H1 (cell line): ENCODE measurements at regions not wholly inside any gene's neighbourhood (a gene's known extent, or its start where the extent isn't known, plus 50 kb on each side); places are given as distances from the start of the nearest gene placed in this dataset.

Source experiments
- CTCF ChIA-PET: fragments of 300-600 bp; sonication (Branson Sonifier 250); formaldehyde crosslinking; loops from one replicate; lab custom pipeline; 2021; ENCODE audit not compliant: partially characterized antibody; lab: Charles Lee
- POLR2A ChIA-PET: fragments of 300-600 bp; sonication (Branson Sonifier 250); formaldehyde crosslinking; loops from one replicate; lab custom pipeline; 2021; ENCODE audit warnings: inconsistent platforms; ENCODE audit not compliant: partially characterized antibody; lab: Charles Lee
- DNase-seq, 2 experiments: peaks; one replicate each; pipeline versions ENCODE4 v3.0.0 to v3.0.0-alpha.2; 2010 to 2022; ENCODE audit warnings: low spot score in 2 of 2, low read depth in 1 of 2, mixed read lengths in 1 of 2
- FAIRE-seq: peaks from 2 replicates; lab custom pipeline; 2011; peaks lifted over from hg19 to GRCh38; lab: Jason Lieb, UNC
- H2AFZ ChIP-seq: 2 replicates; pipeline ENCODE4 v1.8.1; 2012; ENCODE audit warnings: low read length, inconsistent platforms
- H2AK5ac ChIP-seq: 2 replicates; pipeline ENCODE4 v1.6.1; 2013; ENCODE audit warnings: low read depth, low read length
- H2BK120ac ChIP-seq: replicated peaks from 2 replicates; pipeline ENCODE3; 2013; ENCODE audit warnings: low read depth, low read length, inconsistent platforms
- H2BK12ac ChIP-seq: 2 replicates; pipeline ENCODE4 v1.6.1; 2013; ENCODE audit warnings: low read depth, low read length
- H2BK15ac ChIP-seq: 2 replicates; pipeline ENCODE4 v1.6.1; 2013; ENCODE audit warnings: low read length
- H2BK20ac ChIP-seq: 2 replicates; pipeline ENCODE4 v1.6.1; 2013; ENCODE audit warnings: low read length
- H2BK5ac ChIP-seq: 2 replicates; pipeline ENCODE4 v1.6.1; 2013; ENCODE audit warnings: low read depth, low read length
- H3K14ac ChIP-seq: 2 replicates; pipeline ENCODE4 v1.6.1; 2013; ENCODE audit warnings: inconsistent platforms; ENCODE audit not compliant: insufficient read length
- H3K18ac ChIP-seq: 2 replicates; pipeline ENCODE4 v1.6.1; 2013; ENCODE audit warnings: low read length; ENCODE audit errors: extremely low read depth
- H3K23ac ChIP-seq: 2 replicates; pipeline ENCODE4 v1.6.1; 2013; ENCODE audit warnings: inconsistent platforms; ENCODE audit not compliant: insufficient read length
- H3K23me2 ChIP-seq: 2 replicates; pipeline ENCODE4 v1.6.1; 2013; ENCODE audit warnings: low read depth, low read length
- H3K27ac ChIP-seq: 2 replicates; pipeline ENCODE4 v1.6.1; 2011; ENCODE audit warnings: low read depth, low read length, inconsistent platforms
- H3K27me3 ChIP-seq, 4 experiments: replicated peaks in 1 of 4; 1 replicate in 1 of 4; 2 replicates in 3 of 4; pipeline versions ENCODE4 v1.6.1 to v1.8.1; 2011 to 2013; ENCODE audit warnings: low read length in 3 of 4, mild to moderate bottlenecking in 3 of 4, inconsistent platforms in 2 of 4, mixed read lengths in 2 of 4, moderate library complexity in 1 of 4; ENCODE audit not compliant: control insufficient read depth in 3 of 4, insufficient read depth in 3 of 4; ENCODE audit errors: extremely low read depth in 1 of 4
- H3K36me3 ChIP-seq, 4 experiments: 2 replicates each; pipeline versions ENCODE4 v1.6.1 to v1.8.1; 2011 to 2013; ENCODE audit warnings: mild to moderate bottlenecking in 4 of 4, low read length in 3 of 4, moderate library complexity in 2 of 4, control low read depth in 1 of 4, inconsistent platforms in 1 of 4; ENCODE audit not compliant: insufficient read depth in 4 of 4, control insufficient read depth in 2 of 4
- H3K4ac ChIP-seq: replicated peaks from 2 replicates; pipeline ENCODE3; 2013; ENCODE audit warnings: low read length, low read depth, mixed read lengths, inconsistent platforms; ENCODE audit not compliant: insufficient read length
- H3K4me1 ChIP-seq, 4 experiments: replicated peaks in 1 of 4; 1 replicate in 1 of 4; 2 replicates in 3 of 4; pipeline versions ENCODE4 v1.6.1 to v1.8.1; 2011 to 2013; ENCODE audit warnings: low read length in 3 of 4, inconsistent platforms in 2 of 4, mixed read lengths in 1 of 4; ENCODE audit not compliant: insufficient read depth in 4 of 4, control insufficient read depth in 3 of 4
- H3K4me2 ChIP-seq, 2 experiments: 2 replicates each; pipeline versions ENCODE4 v1.6.1 to v1.8.1; 2011 to 2013; ENCODE audit warnings: low read depth in 2 of 2, low read length in 2 of 2, control low read depth in 1 of 2, inconsistent platforms in 1 of 2, mild to moderate bottlenecking in 1 of 2; ENCODE audit not compliant: insufficient read depth in 1 of 2
- H3K4me3 ChIP-seq, 4 experiments: fragments of 200-600, 300-600 bp in 1 of 4; sonication (generic), shearing (Covaris generic), sonication (Bioruptor Twin) in 1 of 4; 2 replicates each; pipeline versions ENCODE4 v1.5.1 to v1.8.1; 2011 to 2016; ENCODE audit warnings: low read length in 4 of 4, low read depth in 3 of 4, control low read depth in 2 of 4, inconsistent platforms in 2 of 4, mild to moderate bottlenecking in 2 of 4, mixed read lengths in 1 of 4, moderate library complexity in 1 of 4; ENCODE audit not compliant: insufficient read depth in 2 of 4; ENCODE audit errors: extremely low read depth in 1 of 4
- H3K56ac ChIP-seq: replicated peaks from 2 replicates; pipeline ENCODE3; 2013; ENCODE audit warnings: low read depth, mild to moderate bottlenecking, mixed read lengths, low read length, inconsistent platforms; ENCODE audit not compliant: insufficient read length
- H3K79me1 ChIP-seq: 2 replicates; pipeline ENCODE4 v1.6.1; 2013; ENCODE audit warnings: low read depth, low read length, control low read depth
- H3K79me2 ChIP-seq, 2 experiments: 2 replicates each; pipeline versions ENCODE4 v1.6.1 to v1.8.1; 2012 to 2013; ENCODE audit warnings: low read length in 2 of 2, mild to moderate bottlenecking in 2 of 2, inconsistent platforms in 1 of 2; ENCODE audit not compliant: insufficient read depth in 2 of 2, control insufficient read depth in 1 of 2
- H3K9ac ChIP-seq, 4 experiments: replicated peaks in 1 of 4; 1 replicate in 1 of 4; 2 replicates in 3 of 4; pipeline versions ENCODE4 v1.6.1 to v1.8.1; 2011 to 2013; ENCODE audit warnings: low read depth in 3 of 4, low read length in 3 of 4, control low read depth in 2 of 4, mild to moderate bottlenecking in 2 of 4, moderate library complexity in 2 of 4, inconsistent platforms in 1 of 4; ENCODE audit errors: extremely low read depth in 1 of 4
- H3K9me3 ChIP-seq, 2 experiments: 2 replicates each; pipeline versions ENCODE4 v1.6.1 to v1.8.1; 2012 to 2013; ENCODE audit warnings: mild to moderate bottlenecking in 2 of 2, moderate library complexity in 2 of 2, control low read depth in 1 of 2, inconsistent platforms in 1 of 2, low read depth in 1 of 2, low read length in 1 of 2, mixed read lengths in 1 of 2; ENCODE audit not compliant: insufficient read depth in 2 of 2
- H4K20me1 ChIP-seq, 2 experiments: replicated peaks in 1 of 2; 2 replicates each; pipeline versions ENCODE3 to v1.8.1; 2011 to 2013; ENCODE audit warnings: inconsistent platforms in 2 of 2, low read length in 2 of 2, mild to moderate bottlenecking in 1 of 2; ENCODE audit not compliant: insufficient read depth in 2 of 2, control insufficient read depth in 1 of 2
- H4K5ac ChIP-seq: 2 replicates; pipeline ENCODE4 v1.6.1; 2013; ENCODE audit warnings: low read length, low read depth, mixed read lengths, inconsistent platforms; ENCODE audit not compliant: insufficient read length
- H4K8ac ChIP-seq: 2 replicates; pipeline ENCODE4 v1.8.0; 2013; ENCODE audit warnings: mild to moderate bottlenecking, moderate library complexity, low read length, inconsistent platforms; ENCODE audit not compliant: insufficient read depth; ENCODE audit errors: extremely low read depth
- H4K91ac ChIP-seq: replicated peaks from 2 replicates; pipeline ENCODE3; 2013; ENCODE audit warnings: low read length, mixed read lengths, inconsistent platforms; ENCODE audit not compliant: insufficient read length
- ASH2L ChIP-seq: fragments of 200-600, 300-600 bp; sonication (generic); IDR thresholded peaks from one replicate; pipeline ENCODE4 v1.7.1; 2017; ENCODE audit warnings: low read length
- RFX5 ChIP-seq: IDR thresholded peaks from 2 replicates; pipeline ENCODE4 v1.6.1; 2011; ENCODE audit warnings: low read depth, low read length, improper control_type of control experiment, borderline replicate concordance
- WGBS, 2 experiments: shearing (Covaris generic) in 1 of 2; methylation state at CpG; one replicate each; pipeline versions ENCODE4 v1.1.6 to v1.1.7; 2013 to 2015; ENCODE audit warnings: low lambda C conversion rate in 2 of 2, mixed read lengths in 2 of 2, inconsistent platforms in 1 of 2, low coverage in 1 of 2, missing lambda C conversion rate in 1 of 2; ENCODE audit not compliant: insufficient replicate concordance in 2 of 2, insufficient coverage in 1 of 2, insufficient read length in 1 of 2; ENCODE audit errors: extremely low coverage in 1 of 2, missing lambda C conversion rate in 1 of 2; 5-methylcytosine and 5-hydroxymethylcytosine counted together

- peak overlapping the region in 3 of 4 experiments; percentile 23 to 47 (median 38); a peak in 4 of 8 replicates for H3K4me3 ChIP-seq
- H2BK15ac ChIP-seq: no peak overlapping the region
- no peak overlapping the region for H3K18ac ChIP-seq
- H3K56ac ChIP-seq: no peak overlapping the region
- no peaks in the 10 kb centered on the region; a peak in 1 of 7 replicates for H3K27me3 ChIP-seq
- H3K9ac ChIP-seq: no peak overlapping the region
- FAIRE-seq (no peak), DNase-seq (no peak)
- no peak overlapping the region for H2AK5ac ChIP-seq
- WGBS, 2 experiments: 58% methylated on average over 2 of the region's 2 CpGs; no CpG with 5 or more reads in 1 of the 2 experiments
- no peaks in the 10 kb centered on the region for H3K9me3 ChIP-seq
- H3K14ac ChIP-seq: no peak overlapping the region
- no peak overlapping the region for H4K91ac ChIP-seq
- no peak overlapping the region for H3K27ac ChIP-seq
- no peak overlapping the region for H4K8ac ChIP-seq
- H3K23ac ChIP-seq: no peak overlapping the region
- H4K5ac ChIP-seq: no peak overlapping the region
- CTCF ChIA-PET: interaction anchor here (0.8 to 2.4 kb wide), 3 partner anchors 9 to 43 kb away, joined by 4 to 11 read pairs (median 5); no protein-coding TSS in a partner anchor
- no peak overlapping the region for H2BK5ac ChIP-seq
- no peak overlapping the region for H3K4ac ChIP-seq
- H3K36me3 ChIP-seq: no peaks in the 10 kb centered on the region
- peak overlapping the region; percentile 89 for H2AFZ ChIP-seq
- H2BK20ac ChIP-seq: no peak overlapping the region
- no peak overlapping the region for H2BK12ac ChIP-seq
- POLR2A ChIA-PET: no interaction called here
- no peak overlapping the region for H2BK120ac ChIP-seq
- peaks cover 0 to 5% (median 3%) of the 10 kb centered on the region in 4 experiments; a peak in 4 of 7 replicates for H3K4me1 ChIP-seq
- H3K23me2 ChIP-seq: no peaks in the 10 kb centered on the region
- no peaks in the 10 kb centered on the region for H4K20me1 ChIP-seq
- peak overlapping the region; percentile 66 to 70 for H3K4me2 ChIP-seq
- TF ChIP-seq ASH2L (peak; percentile 31), RFX5 (no peak)
- no peaks in the 10 kb centered on the region for H3K79me1 ChIP-seq
- H3K79me2 ChIP-seq: no peaks in the 10 kb centered on the region
Measured at GRCh38 chr5:175060257-175060656, 335.9 kb downstream of the MSX2 start.
